Erythroblast (primary cell): ENCODE measurements at regions not wholly inside any gene's neighbourhood (a gene's known extent, or its start where the extent isn't known, plus 50 kb on each side); places are given as distances from the start of the nearest gene placed in this dataset.

ENCODE experiments used
- GATA1 ChIP-seq: IDR thresholded peaks from 2 replicates; pipeline ENCODE4 v1.6.1; 2011; ENCODE audit warnings: low read depth, mild to moderate bottlenecking, control low read depth, low read length, moderate library complexity
- POLR2A ChIP-seq: IDR thresholded peaks from 2 replicates; pipeline ENCODE4 v1.6.1; 2011; ENCODE audit warnings: mild to moderate bottlenecking, low read length

DNA sequence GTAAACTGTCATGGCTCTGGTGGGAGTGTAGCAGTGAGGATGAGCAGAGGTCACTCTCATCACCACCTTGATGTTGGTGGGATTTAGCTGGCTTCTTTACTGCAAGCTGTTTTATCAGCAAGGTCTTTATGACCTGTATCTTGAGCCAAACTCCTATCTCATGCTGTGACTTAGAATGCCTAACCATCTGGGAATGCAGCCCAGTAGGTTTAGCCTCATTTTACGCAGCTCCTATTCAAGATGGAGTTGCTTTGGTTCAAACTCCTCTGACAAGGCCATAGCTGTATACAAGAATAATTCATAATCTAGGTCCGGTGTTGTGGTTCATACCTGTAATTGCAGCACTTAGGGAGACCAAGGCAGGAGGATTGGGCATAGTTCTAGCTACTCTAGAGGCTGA is 85.1 kb downstream of the ARRDC3 start:
- no peak for TF ChIP-seq POLR2A
- TF ChIP-seq GATA1: no peak
